ENCODE measurements at regions not wholly inside any gene's neighbourhood (a gene's known extent, or its start where the extent isn't known, plus 50 kb on each side); places are given as distances from the start of the nearest gene placed in this dataset.

DNA sequence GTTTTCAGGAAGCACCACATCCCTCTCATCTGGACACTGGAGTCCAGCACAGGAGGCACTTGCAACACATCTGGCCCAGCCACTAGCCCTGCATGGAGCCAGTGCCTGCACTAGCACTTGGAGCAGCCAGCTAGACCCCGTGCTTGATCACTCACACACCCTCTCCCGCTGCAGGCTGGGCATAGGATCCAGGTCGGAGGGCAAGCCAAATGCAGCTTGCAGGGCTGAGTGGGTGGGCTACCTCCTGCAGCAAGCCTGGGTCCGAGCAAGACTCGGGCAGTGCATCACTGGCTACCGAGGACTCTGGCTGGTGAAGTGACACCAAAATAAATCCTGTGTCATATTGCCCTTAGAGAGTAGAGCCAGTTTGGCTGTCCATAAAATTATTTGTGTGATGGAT is 1795.4 kb downstream of the LRRC4C start:
- TF ChIP-seq TEAD4 (IDR thresholded peaks at IDR 0.05; ENCODE audit: borderline replicate concordance, insufficient read depth) (no peak), EZH2phosphoT487 (IDR thresholded peaks at IDR 0.05; ENCODE audit: borderline replicate concordance, low read depth) (no peak), NFIC (IDR thresholded peaks at IDR 0.05; ENCODE audit: borderline replicate concordance) (no peak), NRF1 (IDR thresholded peaks at IDR 0.05; ENCODE audit: low read depth, low read length) (no peak), RAD21 (IDR thresholded peaks at IDR 0.05; ENCODE audit: low read length) (no peak), GATA2 (CRISPR knock-in tag; IDR thresholded peaks at IDR 0.05) (no peak), FOXM1 (IDR thresholded peaks at IDR 0.05; ENCODE audit: low read depth) (no peak), RFX5 (IDR thresholded peaks at IDR 0.05; ENCODE audit: low read length) (no peak), TCF12 (IDR thresholded peaks at IDR 0.05) (no peak), SMC3 (IDR thresholded peaks at IDR 0.05; ENCODE audit: low read depth, low read length) (no peak), CHD2 (IDR thresholded peaks at IDR 0.05; ENCODE audit: low read length, partially characterized antibody) (no peak), USF2 (IDR thresholded peaks at IDR 0.05; ENCODE audit: borderline replicate concordance, low read depth, low read length) (no peak), ZBTB33 (IDR thresholded peaks at IDR 0.05; ENCODE audit: borderline replicate concordance, low read depth) (no peak), FOXJ3 (CRISPR knock-in tag; IDR thresholded peaks at IDR 0.05) (no peak)
- TF ChIP-seq, protein P1, sequence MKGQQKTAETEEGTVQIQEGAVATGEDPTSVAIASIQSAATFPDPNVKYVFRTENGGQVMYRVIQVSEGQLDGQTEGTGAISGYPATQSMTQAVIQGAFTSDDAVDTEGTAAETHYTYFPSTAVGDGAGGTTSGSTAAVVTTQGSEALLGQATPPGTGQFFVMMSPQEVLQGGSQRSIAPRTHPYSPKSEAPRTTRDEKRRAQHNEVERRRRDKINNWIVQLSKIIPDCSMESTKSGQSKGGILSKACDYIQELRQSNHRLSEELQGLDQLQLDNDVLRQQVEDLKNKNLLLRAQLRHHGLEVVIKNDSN (IDR thresholded peaks at IDR 0.05; ENCODE audit: borderline replicate concordance, low read depth), result no peak
- TF ChIP-seq, protein P2, sequence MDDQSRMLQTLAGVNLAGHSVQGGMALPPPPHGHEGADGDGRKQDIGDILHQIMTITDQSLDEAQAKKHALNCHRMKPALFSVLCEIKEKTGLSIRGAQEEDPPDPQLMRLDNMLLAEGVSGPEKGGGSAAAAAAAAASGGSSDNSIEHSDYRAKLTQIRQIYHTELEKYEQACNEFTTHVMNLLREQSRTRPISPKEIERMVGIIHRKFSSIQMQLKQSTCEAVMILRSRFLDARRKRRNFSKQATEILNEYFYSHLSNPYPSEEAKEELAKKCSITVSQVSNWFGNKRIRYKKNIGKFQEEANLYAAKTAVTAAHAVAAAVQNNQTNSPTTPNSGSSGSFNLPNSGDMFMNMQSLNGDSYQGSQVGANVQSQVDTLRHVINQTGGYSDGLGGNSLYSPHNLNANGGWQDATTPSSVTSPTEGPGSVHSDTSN (IDR thresholded peaks at IDR 0.05), result no peak
- Histone ChIP-seq H2AFZ (ENCODE audit: low read depth) (no peak overlapping the region), H3K79me2 (ENCODE audit: insufficient read depth) (no peaks in the 10 kb centered on the region), H3K4me3 (ENCODE audit: low read depth in 2 of 2, low read length in 1 of 2) (no peak overlapping the region), H3K9me2 (no peaks in the 10 kb centered on the region), H3K27ac (ENCODE audit: low read depth in 2 of 2, low read length in 1 of 2) (no peak overlapping the region), H3F3A (replicated peaks; ENCODE audit: insufficient read depth) (no peaks in the 10 kb centered on the region), H3K4me2 (no peak overlapping the region), H3K4me1 (ENCODE audit: control insufficient read depth in 1 of 2, insufficient read depth in 2 of 2, low read depth in 1 of 2, low read length in 1 of 2) (no peaks in the 10 kb centered on the region), H3K9me3 (no peaks in the 10 kb centered on the region), H3K36me3 (replicated peaks in 1 of 2; ENCODE audit: control insufficient read depth in 1 of 2, insufficient read depth in 2 of 2, low read length in 1 of 2) (no peaks in the 10 kb centered on the region), H3K27me3 (ENCODE audit: insufficient read depth) (no peaks in the 10 kb centered on the region), H4K20me1 (ENCODE audit: insufficient read depth) (no peaks in the 10 kb centered on the region), H3K9ac (no peak overlapping the region)
- ChIA-PET POLR2A (no interaction called here), CTCF (no interaction called here)
- 4% methylated on average over 6 of the region's 6 CpGs for WGBS (ENCODE audit: low lambda C conversion rate)
- DNase-seq, result no peak

Measured in SK-N-SH (cell line).